Retinal pigment epithelial cell (primary cell): ENCODE measurements at regions not wholly inside any gene's neighbourhood (a gene's known extent, or its start where the extent isn't known, plus 50 kb on each side); places are given as distances from the start of the nearest gene placed in this dataset.
A peak's percentile ranks its signal among the peaks of the same experiment; 100 is the strongest.

ENCODE experiments used
- DNase-seq: peaks from one replicate; pipeline ENCODE4 v3.0.0-alpha.2; 2010; ENCODE audit warnings: low read depth
- H3K4me3 ChIP-seq: 2 replicates; pipeline ENCODE4 v1.5.1; 2011; ENCODE audit warnings: mild to moderate bottlenecking, low read length, control low read depth, moderate library complexity
- CTCF ChIP-seq: conservative IDR thresholded peaks from 2 replicates; pipeline ENCODE4 v1.5.1; 2011; ENCODE audit warnings: low read depth, low read length, control low read depth, inconsistent platforms

- no peak overlapping the region for H3K4me3 ChIP-seq
- no peak for DNase-seq
- TF ChIP-seq CTCF, result no peak
These were observed 125.7 kb upstream of the RND3 start for GRCh38 chr2:150612957-150613710.

- H3K4me3 ChIP-seq, result no peak overlapping the region
- TF ChIP-seq CTCF, result peak; percentile 71
- DNase-seq, result no peak
These were observed 123.3 kb upstream of the RND3 start for GRCh38 chr2:150610670-150611279.

- DNase-seq, result no peak
- H3K4me3 ChIP-seq, result no peak overlapping the region
- no peak for TF ChIP-seq CTCF
These were observed 122.5 kb upstream of the RND3 start for GRCh38 chr2:150609831-150610582.

- no peak overlapping the region for H3K4me3 ChIP-seq
- TF ChIP-seq CTCF, result no peak
- DNase-seq, result no peak
These were observed 120.9 kb upstream of the RND3 start for GRCh38 chr2:150608341-150608740.

GRCh38 chr2:150607390-150607811 is 119.9 kb upstream of the RND3 start:
- DNase-seq, result no peak
- no peak overlapping the region for H3K4me3 ChIP-seq
- no peak for TF ChIP-seq CTCF

- no peak overlapping the region for H3K4me3 ChIP-seq
- TF ChIP-seq CTCF, result no peak
- DNase-seq, result no peak
These were observed 119.1 kb upstream of the RND3 start for GRCh38 chr2:150606380-150607060.
